ENCODE measurements at regions not wholly inside any gene's neighbourhood (a gene's known extent, or its start where the extent isn't known, plus 50 kb on each side); places are given as distances from the start of the nearest gene placed in this dataset.

GRCh38 chr13:108104736-108105135 lies 110.6 kb downstream of the LIG4 start:
- Histone ChIP-seq H3K79me2 (ENCODE audit: insufficient read depth, low read length) (no peaks in the 10 kb centered on the region), H2BK5ac (ENCODE audit: insufficient read length, low read length) (no peak overlapping the region), H4K91ac (ENCODE audit: insufficient read length, low read depth, low read length) (no peak overlapping the region), H3K4me2 (ENCODE audit: insufficient read depth, insufficient read length, low read length) (no peak overlapping the region), H2BK15ac (ENCODE audit: low read depth, low read length) (no peak overlapping the region), H3K27ac (ENCODE audit: insufficient read length, low read depth, low read length) (no peak overlapping the region), H2AFZ (ENCODE audit: low read length) (no peak overlapping the region), H2BK120ac (ENCODE audit: low read depth, low read length, poor library complexity, severe bottlenecking) (no peak overlapping the region), H3K14ac (ENCODE audit: insufficient read depth, low read length) (no peak overlapping the region), H3K9ac (ENCODE audit: extremely low read depth, insufficient read length, low read length) (no peak overlapping the region), H3K9me3 (ENCODE audit: control insufficient read depth, low read depth, low read length) (no peaks in the 10 kb centered on the region), H3K4me1 (ENCODE audit: insufficient read depth, low read length) (no peaks in the 10 kb centered on the region; the same call in 1 of the 2 replicates), H4K20me1 (ENCODE audit: control insufficient read depth, insufficient read depth, insufficient read length) (no peaks in the 10 kb centered on the region), H3K79me1 (ENCODE audit: insufficient read depth, low read depth, low read length, poor library complexity, severe bottlenecking) (no peaks in the 10 kb centered on the region), H2AK5ac (ENCODE audit: insufficient read length, low read length) (no peak overlapping the region), H3K18ac (ENCODE audit: insufficient read length, low read depth, low read length) (no peak overlapping the region), H3K4ac (ENCODE audit: low read depth, low read length) (no peak overlapping the region), H2BK20ac (ENCODE audit: low read depth, low read length, poor library complexity, severe bottlenecking) (no peak overlapping the region), H3T11ph (ENCODE audit: low read length) (no peak overlapping the region), H3K23me2 (ENCODE audit: insufficient read length, low read depth, low read length, poor library complexity, severe bottlenecking) (no peaks in the 10 kb centered on the region), H3K23ac (ENCODE audit: insufficient read length, low read depth, low read length) (no peak overlapping the region), H3K27me3 (ENCODE audit: insufficient read depth, low read length) (no peaks in the 10 kb centered on the region), H4K8ac (replicated peaks; ENCODE audit: insufficient read length, low read depth, low read length) (no peak overlapping the region), H2BK12ac (ENCODE audit: insufficient read length, low read depth, low read length) (no peak overlapping the region), H4K5ac (ENCODE audit: insufficient read length, low read depth, low read length) (no peak overlapping the region), H3K56ac (ENCODE audit: insufficient read length, low read depth, low read length) (no peak overlapping the region)
- H3K9me3 Mint-ChIP-seq = no peaks in the 10 kb centered on the region
- no peak overlapping the region for H3K4me3 Mint-ChIP-seq
- H3K27ac Mint-ChIP-seq = no peak overlapping the region; a peak in 1 of 7 replicates
- no peaks in the 10 kb centered on the region for H3K36me3 Mint-ChIP-seq (ENCODE audit: insufficient read depth in 1 of 3, low read depth in 3 of 3)
- no peak for TF ChIP-seq CTCF (conservative IDR thresholded peaks at IDR 0.05)
- no peak for DNase-seq
- no CpG with 5 or more reads among the region's 2 CpGs for WGBS (ENCODE audit: extremely low coverage, insufficient read length, low lambda C conversion rate)
- peaks cover 6% of the 10 kb centered on the region in 2 experiments; a peak in 2 of 4 replicates for H3K4me1 Mint-ChIP-seq
- no peaks in the 10 kb centered on the region for H3K27me3 Mint-ChIP-seq (ENCODE audit: low read depth)

Measured in H9 (cell line).